Activated B cell treated with CpG ODN at 0.5 μM for 24 hours (primary cell): ENCODE measurements at regions not wholly inside any gene's neighbourhood (a gene's known extent, or its start where the extent isn't known, plus 50 kb on each side); places are given as distances from the start of the nearest gene placed in this dataset.

Experiments
- ATAC-seq: fragments of 200-7000 bp; cut with Tn5 transposase; one replicate; pipeline ENCODE4 v1.10.0; 2021; ENCODE audit warnings: low read depth, mild to moderate bottlenecking, moderate library complexity
- CTCF ChIA-PET: fragments of 350-600 bp; sonication (Branson Sonifier 250); formaldehyde crosslinking; loops from one replicate; lab custom pipeline; 2021; ENCODE audit warnings: antibody characterized with exemption; lab: Charles Lee
- POLR2A ChIA-PET: fragments of 350-600 bp; sonication (Branson Sonifier 250); formaldehyde crosslinking; loops from one replicate; lab custom pipeline; 2021; ENCODE audit warnings: antibody characterized with exemption; lab: Charles Lee
- DNase-seq: peaks from one replicate; pipeline ENCODE4 v3.0.0; 2022
- H3K27ac Mint-ChIP-seq: one replicate; pipeline ENCODE4 v1.8.0; 2020; ENCODE audit warnings: mixed read lengths
- H3K27me3 Mint-ChIP-seq: one replicate; pipeline ENCODE4 v1.8.0; 2021; ENCODE audit warnings: mixed read lengths
- H3K36me3 Mint-ChIP-seq: one replicate; pipeline ENCODE4 v1.8.0; 2021; ENCODE audit warnings: low read depth, mixed read lengths
- H3K4me1 Mint-ChIP-seq: one replicate; pipeline ENCODE4 v1.8.0; 2021; ENCODE audit warnings: mixed read lengths
- H3K4me3 Mint-ChIP-seq: one replicate; pipeline ENCODE4 v1.8.0; 2020; ENCODE audit warnings: mild to moderate bottlenecking, mixed read lengths
- H3K9me3 Mint-ChIP-seq: one replicate; pipeline ENCODE4 v1.8.0; 2020; ENCODE audit warnings: mixed read lengths
- intact Hi-C: fragments of 100-400 bp; cut with micrococcal nuclease; formaldehyde crosslinking; loops from one replicate; pipeline ENCODE4 v1.15.1; 2024
- TF ChIP-seq, protein P1 (sequence below): fragments of 200-600 bp; IDR thresholded peaks from one replicate; pipeline ENCODE4 v1.8.0; 2022; ENCODE audit warnings: antibody characterized with exemption, mild to moderate bottlenecking

- Mint-ChIP-seq H3K4me1 (no peaks in the 10 kb centered on the region), H3K27ac (no peak overlapping the region), H3K27me3 (peaks cover 2% of the 10 kb centered on the region), H3K4me3 (no peak overlapping the region), H3K9me3 (no peaks in the 10 kb centered on the region), H3K36me3 (no peaks in the 10 kb centered on the region)
- no peak for DNase-seq
- no peak for ATAC-seq
- POLR2A ChIA-PET, result no interaction called here
- intact Hi-C loops, result no loop called here
- CTCF ChIA-PET, result no interaction called here
- TF ChIP-seq, protein P1, sequence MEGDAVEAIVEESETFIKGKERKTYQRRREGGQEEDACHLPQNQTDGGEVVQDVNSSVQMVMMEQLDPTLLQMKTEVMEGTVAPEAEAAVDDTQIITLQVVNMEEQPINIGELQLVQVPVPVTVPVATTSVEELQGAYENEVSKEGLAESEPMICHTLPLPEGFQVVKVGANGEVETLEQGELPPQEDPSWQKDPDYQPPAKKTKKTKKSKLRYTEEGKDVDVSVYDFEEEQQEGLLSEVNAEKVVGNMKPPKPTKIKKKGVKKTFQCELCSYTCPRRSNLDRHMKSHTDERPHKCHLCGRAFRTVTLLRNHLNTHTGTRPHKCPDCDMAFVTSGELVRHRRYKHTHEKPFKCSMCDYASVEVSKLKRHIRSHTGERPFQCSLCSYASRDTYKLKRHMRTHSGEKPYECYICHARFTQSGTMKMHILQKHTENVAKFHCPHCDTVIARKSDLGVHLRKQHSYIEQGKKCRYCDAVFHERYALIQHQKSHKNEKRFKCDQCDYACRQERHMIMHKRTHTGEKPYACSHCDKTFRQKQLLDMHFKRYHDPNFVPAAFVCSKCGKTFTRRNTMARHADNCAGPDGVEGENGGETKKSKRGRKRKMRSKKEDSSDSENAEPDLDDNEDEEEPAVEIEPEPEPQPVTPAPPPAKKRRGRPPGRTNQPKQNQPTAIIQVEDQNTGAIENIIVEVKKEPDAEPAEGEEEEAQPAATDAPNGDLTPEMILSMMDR, result no peak
These were observed 354.3 kb downstream of the MIAT start for GRCh38 chr22:27011717-27012116.

DNA sequence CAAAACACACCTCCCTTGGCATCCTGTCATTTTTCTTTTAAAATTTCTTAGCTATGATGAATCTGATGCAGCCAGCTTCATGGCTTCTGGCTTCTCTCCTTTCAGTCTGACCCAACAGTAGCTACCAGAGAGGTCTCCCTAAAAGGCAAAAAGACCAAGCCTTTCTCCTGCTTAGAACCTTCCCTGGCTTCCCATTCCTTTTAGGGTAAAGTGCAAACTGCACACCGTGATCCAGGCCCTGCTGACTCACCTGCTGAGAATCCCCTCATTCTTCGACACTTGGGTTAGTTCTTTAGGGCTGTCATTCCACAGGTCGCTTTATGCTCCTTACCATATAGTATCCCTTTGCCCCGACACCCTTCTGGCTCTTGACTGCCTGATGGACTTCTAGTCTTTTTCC lies 362.4 kb downstream of the MIAT start:
- TF ChIP-seq, protein P1, result no peak
- POLR2A ChIA-PET, result no interaction called here
- intact Hi-C loops, result no loop called here
- Mint-ChIP-seq H3K27ac (no peak overlapping the region), H3K36me3 (no peaks in the 10 kb centered on the region), H3K4me1 (no peaks in the 10 kb centered on the region), H3K9me3 (no peaks in the 10 kb centered on the region), H3K4me3 (no peak overlapping the region), H3K27me3 (peaks cover 18% of the 10 kb centered on the region)
- ATAC-seq, result no peak
- DNase-seq, result no peak
- CTCF ChIA-PET, result no interaction called here

GRCh38 chr22:27022274-27022895 lies 365.0 kb downstream of the MIAT start:
- H3K27me3 Mint-ChIP-seq, result peaks cover 18% of the 10 kb centered on the region
- H3K4me3 Mint-ChIP-seq, result no peak overlapping the region
- DNase-seq (no peak), ATAC-seq (no peak)
- H3K27ac Mint-ChIP-seq, result no peak overlapping the region
- H3K4me1 Mint-ChIP-seq, result no peaks in the 10 kb centered on the region
- POLR2A ChIA-PET, result no interaction called here
- CTCF ChIA-PET, result no interaction called here
- TF ChIP-seq, protein P1, result no peak
- no peaks in the 10 kb centered on the region for H3K36me3 Mint-ChIP-seq
- intact Hi-C loops, result no loop called here
- no peaks in the 10 kb centered on the region for H3K9me3 Mint-ChIP-seq

GRCh38 chr22:27022896-27023361 lies 365.5 kb downstream of the MIAT start:
- TF ChIP-seq, protein P1, result no peak
- no peak for DNase-seq
- no peaks in the 10 kb centered on the region for H3K36me3 Mint-ChIP-seq
- H3K9me3 Mint-ChIP-seq, result no peaks in the 10 kb centered on the region
- intact Hi-C loops, result no loop called here
- no peak overlapping the region for H3K4me3 Mint-ChIP-seq
- CTCF ChIA-PET, result no interaction called here
- no peak for ATAC-seq
- H3K27ac Mint-ChIP-seq, result no peak overlapping the region
- H3K27me3 Mint-ChIP-seq, result peaks cover 15% of the 10 kb centered on the region
- no peaks in the 10 kb centered on the region for H3K4me1 Mint-ChIP-seq
- POLR2A ChIA-PET, result no interaction called here

DNA sequence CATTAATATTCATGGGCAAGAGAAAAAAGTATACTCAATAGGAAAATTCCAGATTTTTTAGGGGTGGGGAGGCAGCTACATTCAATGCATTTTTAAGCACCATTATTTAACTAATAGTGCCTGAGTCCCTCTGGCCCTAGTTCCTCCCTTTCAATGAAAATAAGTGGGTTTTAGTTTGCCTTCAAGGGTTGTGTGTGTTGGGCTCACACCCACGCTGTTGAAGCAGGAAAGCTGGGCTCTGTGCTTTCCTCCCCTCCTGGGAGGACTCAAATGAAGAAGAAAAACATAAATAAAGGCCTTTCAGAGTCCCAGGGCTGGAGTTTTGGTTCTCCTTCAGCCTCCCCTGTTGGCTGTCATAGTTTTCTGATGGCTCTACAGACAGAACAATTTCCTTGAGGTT lies 366.2 kb downstream of the MIAT start:
- POLR2A ChIA-PET, result no interaction called here
- TF ChIP-seq, protein P1, result no peak
- DNase-seq (no peak), ATAC-seq (no peak)
- intact Hi-C loops, result no loop called here
- H3K36me3 Mint-ChIP-seq, result no peaks in the 10 kb centered on the region
- CTCF ChIA-PET, result no interaction called here
- no peak overlapping the region for H3K27ac Mint-ChIP-seq
- H3K4me3 Mint-ChIP-seq, result no peak overlapping the region
- no peaks in the 10 kb centered on the region for H3K9me3 Mint-ChIP-seq
- H3K27me3 Mint-ChIP-seq, result peaks cover 15% of the 10 kb centered on the region
- no peaks in the 10 kb centered on the region for H3K4me1 Mint-ChIP-seq
